ENCODE measurements at regions not wholly inside any gene's neighbourhood (a gene's known extent, or its start where the extent isn't known, plus 50 kb on each side); places are given as distances from the start of the nearest gene placed in this dataset.

GRCh38 chr21:23729331-23729730 lies 1878.0 kb downstream of the MRPL39 start:
- TF ChIP-seq CTCF (conservative IDR thresholded peaks at IDR 0.05; ENCODE audit: low read depth in 2 of 2) (no peak), POLR2AphosphoS5 (IDR thresholded peaks at IDR 0.05; ENCODE audit: low read depth) (no peak), CREB1 (CRISPR knock-in tag; IDR thresholded peaks at IDR 0.05; ENCODE audit: low read depth) (no peak), EZH2 (IDR thresholded peaks at IDR 0.05; ENCODE audit: low read depth, unreplicated experiment) (no peak), ZNF114 (CRISPR knock-in tag; IDR thresholded peaks at IDR 0.05) (no peak), EZH2phosphoT487 (IDR thresholded peaks at IDR 0.05; ENCODE audit: unreplicated experiment) (no peak), ZNF331 (CRISPR knock-in tag; IDR thresholded peaks at IDR 0.05; ENCODE audit: low read depth) (no peak), REST (IDR thresholded peaks at IDR 0.05; ENCODE audit: unreplicated experiment) (no peak)

Measured in GM23338 (cell line).